Neural cell (in vitro differentiated cells): ENCODE measurements at regions not wholly inside any gene's neighbourhood (a gene's known extent, or its start where the extent isn't known, plus 50 kb on each side); places are given as distances from the start of the nearest gene placed in this dataset.

ENCODE experiments used
- H2AFZ ChIP-seq: fragments of 200-600, 300-800 bp; sonication (generic), shearing (Covaris generic); 2 replicates; pipeline ENCODE4 v1.6.0; 2014; ENCODE audit warnings: low read depth, mild to moderate bottlenecking, antibody characterized with exemption, low read length, moderate library complexity
- H3F3A ChIP-seq: fragments of 200-600 bp; shearing (Covaris generic); 2 replicates; pipeline ENCODE4 v1.6.1; 2016; ENCODE audit warnings: mild to moderate bottlenecking, moderate library complexity, mixed read lengths, antibody characterized with exemption, low read length; ENCODE audit not compliant: insufficient read depth, poor library complexity, severe bottlenecking
- H3K27ac ChIP-seq: fragments of 200-600, 300-800 bp; sonication (generic), shearing (Covaris generic); 2 replicates; pipeline ENCODE4 v1.5.1; 2014; ENCODE audit warnings: mild to moderate bottlenecking, low read length, moderate library complexity
- H3K27me3 ChIP-seq: fragments of 300-800, 200-600 bp; sonication (generic), shearing (Covaris generic); 2 replicates; pipeline ENCODE4 v1.6.0; 2014; ENCODE audit warnings: mild to moderate bottlenecking, low read depth, low read length, moderate library complexity; ENCODE audit not compliant: insufficient read depth
- H3K36me3 ChIP-seq: fragments of 300-800, 200-600 bp; sonication (generic), shearing (Covaris generic); 2 replicates; pipeline ENCODE4 v1.5.1; 2014; ENCODE audit warnings: mild to moderate bottlenecking, antibody characterized with exemption, low read length, moderate library complexity; ENCODE audit not compliant: insufficient read depth
- H3K4me2 ChIP-seq: fragments of 300-800, 200-600 bp; sonication (generic), shearing (Covaris generic); 2 replicates; pipeline ENCODE4 v1.6.0; 2014; ENCODE audit warnings: mild to moderate bottlenecking, low read length
- H3K4me3 ChIP-seq: fragments of 300-800, 200-600 bp; sonication (generic), shearing (Covaris generic); 2 replicates; pipeline ENCODE4 v1.5.1; 2014; ENCODE audit warnings: mild to moderate bottlenecking, low read length, moderate library complexity
- H3K79me2 ChIP-seq: fragments of 200-600 bp; shearing (Covaris generic); replicated peaks from 2 replicates; pipeline ENCODE4 v1.6.0; 2014; ENCODE audit warnings: mild to moderate bottlenecking, low read length, moderate library complexity; ENCODE audit not compliant: insufficient read depth
- H3K9ac ChIP-seq: fragments of 300-800, 200-600 bp; sonication (generic), shearing (Covaris generic); 2 replicates; pipeline ENCODE4 v1.6.1; 2016; ENCODE audit warnings: mild to moderate bottlenecking, low read length, mixed read lengths
- H3K9me2 ChIP-seq: fragments of 200-600 bp; shearing (Covaris generic); 2 replicates; pipeline ENCODE4 v1.6.1; 2016; ENCODE audit warnings: mild to moderate bottlenecking, low read length, mixed read lengths; ENCODE audit not compliant: insufficient read depth
- H3K9me3 ChIP-seq: fragments of 200-600, 300-800 bp; sonication (generic), shearing (Covaris generic); 2 replicates; pipeline ENCODE4 v1.6.1; 2016; ENCODE audit warnings: mild to moderate bottlenecking, mixed run types, low read length, moderate library complexity, mixed read lengths
- H4K20me1 ChIP-seq: fragments of 200-600 bp; shearing (Covaris generic); 2 replicates; pipeline ENCODE4 v1.6.1; 2016; ENCODE audit warnings: mild to moderate bottlenecking, mixed run types; ENCODE audit not compliant: insufficient read depth
- CTCF ChIP-seq: fragments of 450-650 bp; IDR thresholded peaks from 2 replicates; pipeline ENCODE4 v1.5.1; 2014; ENCODE audit warnings: antibody characterized with exemption, mild to moderate bottlenecking, moderate library complexity; ENCODE audit not compliant: poor library complexity, severe bottlenecking
- EP300 ChIP-seq: fragments of 450-650 bp; conservative IDR thresholded peaks from 2 replicates; pipeline ENCODE4 v1.6.1; 2014; ENCODE audit warnings: antibody characterized with exemption, mild to moderate bottlenecking, moderate library complexity; ENCODE audit not compliant: poor library complexity, severe bottlenecking
- EZH2 ChIP-seq: fragments of 200-600, 300-800 bp; shearing (Covaris generic), sonication (generic); IDR thresholded peaks from 2 replicates; pipeline ENCODE4 v1.6.1; 2014; ENCODE audit warnings: antibody characterized with exemption, low read length, borderline replicate concordance, mild to moderate bottlenecking; ENCODE audit not compliant: insufficient read depth, poor library complexity, severe bottlenecking
- MXI1 ChIP-seq: fragments of 450-650 bp; conservative IDR thresholded peaks from 2 replicates; pipeline ENCODE4 v1.6.1; 2014; ENCODE audit warnings: antibody characterized with exemption, mild to moderate bottlenecking; ENCODE audit not compliant: poor library complexity, severe bottlenecking
- POLR2AphosphoS5 ChIP-seq: IDR thresholded peaks from 2 replicates; pipeline ENCODE4 v1.6.1; 2012
- RAD21 ChIP-seq: fragments of 450-650 bp; conservative IDR thresholded peaks from 2 replicates; pipeline ENCODE4 v1.6.1; 2014; ENCODE audit warnings: antibody characterized with exemption, mild to moderate bottlenecking, moderate library complexity
- REST ChIP-seq: IDR thresholded peaks from 2 replicates; pipeline ENCODE4 v1.6.1; 2012; ENCODE audit warnings: borderline replicate concordance
- SMC3 ChIP-seq: fragments of 450-650 bp; conservative IDR thresholded peaks from 2 replicates; pipeline ENCODE4 v1.6.1; 2014; ENCODE audit warnings: antibody characterized with exemption, mild to moderate bottlenecking, moderate library complexity; ENCODE audit not compliant: poor library complexity
- TAF1 ChIP-seq: IDR thresholded peaks from 2 replicates; pipeline ENCODE4 v1.6.1; 2012; ENCODE audit warnings: low read depth

- Histone ChIP-seq H3K27ac (no peak overlapping the region), H4K20me1 (no peaks in the 10 kb centered on the region), H3K36me3 (no peaks in the 10 kb centered on the region), H3K9me3 (no peaks in the 10 kb centered on the region), H3K9ac (no peak overlapping the region), H3K9me2 (no peaks in the 10 kb centered on the region), H3K79me2 (no peaks in the 10 kb centered on the region), H3K4me2 (no peak overlapping the region), H3K27me3 (no peaks in the 10 kb centered on the region), H3K4me3 (no peak overlapping the region), H2AFZ (no peak overlapping the region), H3F3A (no peaks in the 10 kb centered on the region)
- TF ChIP-seq EZH2, result no peak
- TF ChIP-seq POLR2AphosphoS5, result no peak
- TF ChIP-seq RAD21, result no peak
- no peak for TF ChIP-seq TAF1
- TF ChIP-seq CTCF, result no peak
- TF ChIP-seq SMC3, result no peak
- no peak for TF ChIP-seq EP300
- no peak for TF ChIP-seq REST
- TF ChIP-seq MXI1, result no peak
These were observed 112.0 kb upstream of the PRKCQ start for GRCh38 chr10:6692103-6692502.

- no peaks in the 10 kb centered on the region for H3K9me2 ChIP-seq
- H3F3A ChIP-seq, result no peaks in the 10 kb centered on the region
- H3K9me3 ChIP-seq, result no peaks in the 10 kb centered on the region
- H3K27ac ChIP-seq, result no peak overlapping the region
- H3K79me2 ChIP-seq, result no peaks in the 10 kb centered on the region
- no peaks in the 10 kb centered on the region for H3K27me3 ChIP-seq
- no peaks in the 10 kb centered on the region for H4K20me1 ChIP-seq
- no peak overlapping the region for H3K4me3 ChIP-seq
- H3K36me3 ChIP-seq, result no peaks in the 10 kb centered on the region
- TF ChIP-seq EP300 (no peak), CTCF (no peak), RAD21 (no peak), TAF1 (no peak), MXI1 (no peak), SMC3 (no peak), POLR2AphosphoS5 (no peak), EZH2 (no peak), REST (no peak)
- H3K9ac ChIP-seq, result no peak overlapping the region
- H3K4me2 ChIP-seq, result no peak overlapping the region
- no peak overlapping the region for H2AFZ ChIP-seq
These were observed 109.0 kb upstream of the PRKCQ start for GRCh38 chr10:6689036-6689435.
